Fibroblast of pulmonary artery (primary cell): ENCODE measurements at regions not wholly inside any gene's neighbourhood (a gene's known extent, or its start where the extent isn't known, plus 50 kb on each side); places are given as distances from the start of the nearest gene placed in this dataset.
A peak's percentile ranks its signal among the peaks of the same experiment; 100 is the strongest.
"Not testable (repeated sequence)": the region's sequence is repeated elsewhere in the genome, so short reads cannot be mapped to it uniquely, and the experiment has no call there.

Source experiments
- DNase-seq: peaks from one replicate; pipeline ENCODE4 v3.0.0-alpha.2; 2010; ENCODE audit warnings: low read depth
- H3K4me3 ChIP-seq: replicated peaks from 2 replicates; pipeline ENCODE4 v1.5.1; 2011; ENCODE audit warnings: low read depth, mild to moderate bottlenecking, control low read depth, low read length, moderate library complexity
- CTCF ChIP-seq: IDR thresholded peaks from 2 replicates; pipeline ENCODE4 v1.5.1; 2011; ENCODE audit warnings: mild to moderate bottlenecking, control low read depth, low read length, inconsistent platforms; ENCODE audit errors: missing control alignments

GRCh38 chr6:21726676-21727075 lies 133.1 kb downstream of the SOX4 start:
- no peak for DNase-seq
- TF ChIP-seq CTCF: no peak
- H3K4me3 ChIP-seq: no peak overlapping the region

GRCh38 chr6:21728141-21728540 lies 134.6 kb downstream of the SOX4 start:
- no peak for TF ChIP-seq CTCF
- H3K4me3 ChIP-seq: no peak overlapping the region
- no peak for DNase-seq

- H3K4me3 ChIP-seq: no peak overlapping the region
- DNase-seq: no peak
- TF ChIP-seq CTCF: no peak
Observed at GRCh38 chr6:21729431-21729830, 135.9 kb downstream of the SOX4 start.

- DNase-seq: no peak
- no peak overlapping the region for H3K4me3 ChIP-seq
- TF ChIP-seq CTCF: no peak
Observed at GRCh38 chr6:21730533-21730932, 137.0 kb downstream of the SOX4 start.

- no peak for TF ChIP-seq CTCF
- DNase-seq: peak; percentile 64
- H3K4me3 ChIP-seq: no peak overlapping the region
Observed at GRCh38 chr6:21731411-21732031, 138.0 kb downstream of the SOX4 start.

GRCh38 chr6:21732032-21732730 lies 138.6 kb downstream of the SOX4 start:
- DNase-seq, H3K4me3 ChIP-seq: not testable (repeated sequence)

- no peak overlapping the region for H3K4me3 ChIP-seq
- TF ChIP-seq CTCF: no peak
- DNase-seq: no peak
Observed at GRCh38 chr6:21732731-21733130, 139.2 kb downstream of the SOX4 start.
